ENCODE measurements at regions not wholly inside any gene's neighbourhood (a gene's known extent, or its start where the extent isn't known, plus 50 kb on each side); places are given as distances from the start of the nearest gene placed in this dataset.

DNA sequence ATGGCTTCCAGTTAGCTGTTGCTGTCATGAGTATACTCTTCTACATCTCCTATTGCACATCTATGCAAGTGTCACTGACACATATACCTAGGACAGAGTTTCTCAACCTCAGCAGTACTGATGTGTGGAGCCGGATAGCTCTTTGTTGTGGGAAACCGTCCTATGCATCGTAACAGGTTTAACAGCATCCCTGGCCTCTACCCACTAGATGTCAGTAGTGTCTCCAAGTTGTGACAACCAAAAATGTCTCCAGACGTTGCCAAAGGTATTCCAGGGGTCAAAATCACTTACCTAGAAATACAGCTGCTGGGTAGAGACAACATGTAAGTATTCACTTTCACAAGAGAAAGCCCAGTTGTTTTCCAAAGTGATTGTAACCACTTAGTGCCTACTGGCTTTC is 637.6 kb downstream of the RNF144B start:
- Histone ChIP-seq H3K9ac (ENCODE audit: low read length) (no peak overlapping the region), H3K4me3 (ENCODE audit: low read length) (no peak overlapping the region), H3K4me2 (ENCODE audit: low read depth, low read length, poor library complexity, severe bottlenecking) (no peak overlapping the region), H3K9me3 (ENCODE audit: low read length) (no peaks in the 10 kb centered on the region), H4K20me1 (ENCODE audit: insufficient read depth, low read depth, low read length) (no peaks in the 10 kb centered on the region), H3K36me3 (ENCODE audit: insufficient read depth, low read length) (no peaks in the 10 kb centered on the region), H2AFZ (ENCODE audit: low read length) (no peak overlapping the region), H3K9me2 (replicated peaks; ENCODE audit: insufficient read depth, low read length) (no peaks in the 10 kb centered on the region), H3K4me1 (ENCODE audit: low read length) (no peaks in the 10 kb centered on the region), H3K79me2 (ENCODE audit: low read length) (no peaks in the 10 kb centered on the region), H3K27ac (ENCODE audit: low read length) (no peak overlapping the region), H3K27me3 (ENCODE audit: low read length) (no peaks in the 10 kb centered on the region)
- DNase-seq, result peak; percentile 69

DNA sequence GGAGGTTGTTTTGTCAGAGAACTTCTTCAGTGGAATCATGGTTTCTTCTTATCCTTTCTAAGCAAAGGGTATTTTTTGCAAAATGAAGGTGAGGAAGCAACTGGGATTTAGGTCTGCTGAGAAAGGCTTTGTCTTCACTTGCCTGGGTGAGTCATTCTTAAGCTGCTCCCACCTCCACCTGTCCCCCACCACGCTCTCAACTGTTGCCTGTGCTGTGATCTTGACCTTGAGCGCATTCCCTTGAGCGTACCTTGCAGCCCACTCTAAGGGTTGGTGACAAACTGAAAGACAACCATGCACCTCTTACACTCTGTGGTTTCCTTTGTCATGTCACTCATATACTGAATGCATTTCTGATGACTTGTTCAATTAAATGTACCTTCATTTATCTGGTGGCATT is 641.1 kb downstream of the RNF144B start:
- Histone ChIP-seq H3K4me1 (ENCODE audit: low read length) (no peaks in the 10 kb centered on the region), H3K9ac (ENCODE audit: low read length) (no peak overlapping the region), H4K20me1 (ENCODE audit: insufficient read depth, low read depth, low read length) (no peaks in the 10 kb centered on the region), H3K4me3 (ENCODE audit: low read length) (no peak overlapping the region), H2AFZ (ENCODE audit: low read length) (no peak overlapping the region), H3K4me2 (ENCODE audit: low read depth, low read length, poor library complexity, severe bottlenecking) (no peak overlapping the region), H3K36me3 (ENCODE audit: insufficient read depth, low read length) (no peaks in the 10 kb centered on the region), H3K27me3 (ENCODE audit: low read length) (no peaks in the 10 kb centered on the region), H3K9me3 (ENCODE audit: low read length) (no peaks in the 10 kb centered on the region), H3K27ac (ENCODE audit: low read length) (no peak overlapping the region), H3K79me2 (ENCODE audit: low read length) (no peaks in the 10 kb centered on the region), H3K9me2 (replicated peaks; ENCODE audit: insufficient read depth, low read length) (no peaks in the 10 kb centered on the region)
- DNase-seq, result no peak

DNA sequence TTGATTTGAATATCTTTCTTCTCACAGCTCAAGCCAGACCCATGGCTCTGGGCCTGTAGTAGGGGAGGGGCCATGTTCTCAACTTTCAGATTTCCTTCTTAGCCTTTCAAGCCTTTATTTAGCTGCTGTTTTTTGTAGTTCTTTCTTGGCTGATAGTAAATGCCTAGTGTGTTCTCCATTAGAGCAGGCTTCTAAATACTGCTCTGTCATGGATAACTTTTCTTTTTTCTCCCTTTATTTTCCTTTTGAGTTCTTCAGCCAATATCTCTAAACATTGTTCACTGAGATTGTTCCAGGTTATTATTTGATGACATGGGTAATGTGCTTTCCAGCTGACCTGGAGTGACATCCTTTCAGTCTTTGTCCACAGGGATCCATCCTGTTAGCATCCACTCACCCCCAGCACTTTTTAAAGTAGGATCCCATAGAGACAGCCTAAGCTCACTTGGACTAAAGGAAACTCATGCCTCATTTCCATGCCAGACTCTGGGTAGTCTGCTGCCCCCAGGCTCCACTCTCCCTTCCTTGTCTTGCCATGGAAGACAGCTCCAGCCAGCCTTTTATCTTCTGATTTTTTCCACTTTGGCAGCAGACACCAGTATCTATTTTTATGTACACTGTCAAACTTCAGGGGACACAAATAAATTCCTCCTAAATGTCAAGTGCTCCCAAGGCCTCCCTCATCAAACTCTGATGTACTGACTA is 645.6 kb downstream of the RNF144B start:
- Histone ChIP-seq H3K4me2 (ENCODE audit: low read depth, low read length, poor library complexity, severe bottlenecking) (no peak overlapping the region), H3K4me3 (ENCODE audit: low read length) (no peak overlapping the region), H3K27me3 (ENCODE audit: low read length) (no peaks in the 10 kb centered on the region), H2AFZ (ENCODE audit: low read length) (no peak overlapping the region), H4K20me1 (ENCODE audit: insufficient read depth, low read depth, low read length) (no peaks in the 10 kb centered on the region), H3K27ac (ENCODE audit: low read length) (no peak overlapping the region), H3K9me3 (ENCODE audit: low read length) (no peaks in the 10 kb centered on the region), H3K36me3 (ENCODE audit: insufficient read depth, low read length) (no peaks in the 10 kb centered on the region), H3K4me1 (ENCODE audit: low read length) (no peaks in the 10 kb centered on the region), H3K9me2 (replicated peaks; ENCODE audit: insufficient read depth, low read length) (no peaks in the 10 kb centered on the region), H3K79me2 (ENCODE audit: low read length) (no peaks in the 10 kb centered on the region), H3K9ac (ENCODE audit: low read length) (no peak overlapping the region)
- no peak for DNase-seq

DNA sequence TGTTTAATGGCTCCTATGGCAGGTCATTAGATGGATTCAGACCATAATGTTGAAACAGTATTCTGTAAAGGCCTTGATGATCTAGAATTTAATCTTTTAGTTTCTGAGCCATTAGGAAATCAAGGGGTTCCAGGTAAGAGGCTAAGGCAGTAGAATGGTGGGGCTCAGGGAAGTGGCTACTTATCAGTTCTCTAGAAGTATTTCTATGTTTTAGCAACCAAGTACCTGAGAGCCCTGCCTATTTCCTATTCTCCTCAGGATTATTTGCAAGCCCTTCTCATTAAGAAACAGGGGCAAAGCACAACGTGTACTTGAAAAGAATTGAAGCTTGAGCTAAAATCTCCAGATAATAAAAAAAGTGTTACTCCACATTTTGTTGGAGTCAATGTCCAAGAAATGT is 646.5 kb downstream of the RNF144B start:
- no peaks in the 10 kb centered on the region for H3K79me2 ChIP-seq (ENCODE audit: low read length)
- H3K4me1 ChIP-seq (ENCODE audit: low read length), result no peaks in the 10 kb centered on the region
- H3K27ac ChIP-seq (ENCODE audit: low read length), result no peak overlapping the region
- H3K9me3 ChIP-seq (ENCODE audit: low read length), result no peaks in the 10 kb centered on the region
- no peak overlapping the region for H3K4me3 ChIP-seq (ENCODE audit: low read length)
- H3K4me2 ChIP-seq (ENCODE audit: low read depth, low read length, poor library complexity, severe bottlenecking), result no peak overlapping the region
- no peaks in the 10 kb centered on the region for H3K36me3 ChIP-seq (ENCODE audit: insufficient read depth, low read length)
- H2AFZ ChIP-seq (ENCODE audit: low read length), result no peak overlapping the region
- DNase-seq, result no peak
- H3K9me2 ChIP-seq (replicated peaks; ENCODE audit: insufficient read depth, low read length), result no peaks in the 10 kb centered on the region
- no peaks in the 10 kb centered on the region for H4K20me1 ChIP-seq (ENCODE audit: insufficient read depth, low read depth, low read length)
- H3K27me3 ChIP-seq (ENCODE audit: low read length), result no peaks in the 10 kb centered on the region
- no peak overlapping the region for H3K9ac ChIP-seq (ENCODE audit: low read length)

DNA sequence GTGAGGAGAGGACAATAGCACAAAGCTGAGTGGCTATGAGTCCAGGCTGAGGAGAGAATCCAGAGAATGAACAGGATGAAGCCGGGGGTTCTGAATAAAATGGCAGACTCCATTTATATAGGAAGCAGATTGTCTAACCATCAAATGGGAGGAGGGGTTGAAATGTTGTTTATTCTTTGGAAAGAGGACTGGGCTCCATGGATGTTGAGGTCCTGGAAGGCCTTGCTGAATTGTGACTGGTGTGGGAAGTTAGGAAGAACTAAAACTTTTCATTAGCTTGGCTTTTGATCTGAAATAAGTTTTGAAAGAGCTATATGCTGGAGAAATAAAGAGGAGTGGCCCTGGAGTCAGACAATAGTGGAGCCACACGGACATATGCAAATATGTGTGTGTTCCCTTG is 647.8 kb downstream of the RNF144B start:
- H3K9me3 ChIP-seq (ENCODE audit: low read length), result no peaks in the 10 kb centered on the region
- no peak overlapping the region for H3K9ac ChIP-seq (ENCODE audit: low read length)
- no peaks in the 10 kb centered on the region for H3K36me3 ChIP-seq (ENCODE audit: insufficient read depth, low read length)
- H3K27me3 ChIP-seq (ENCODE audit: low read length), result no peaks in the 10 kb centered on the region
- H4K20me1 ChIP-seq (ENCODE audit: insufficient read depth, low read depth, low read length), result no peaks in the 10 kb centered on the region
- no peak overlapping the region for H3K4me3 ChIP-seq (ENCODE audit: low read length)
- no peaks in the 10 kb centered on the region for H3K4me1 ChIP-seq (ENCODE audit: low read length)
- H3K9me2 ChIP-seq (replicated peaks; ENCODE audit: insufficient read depth, low read length), result no peaks in the 10 kb centered on the region
- H3K27ac ChIP-seq (ENCODE audit: low read length), result no peak overlapping the region
- H2AFZ ChIP-seq (ENCODE audit: low read length), result no peak overlapping the region
- DNase-seq, result no peak
- H3K4me2 ChIP-seq (ENCODE audit: low read depth, low read length, poor library complexity, severe bottlenecking), result no peak overlapping the region
- no peaks in the 10 kb centered on the region for H3K79me2 ChIP-seq (ENCODE audit: low read length)

DNA sequence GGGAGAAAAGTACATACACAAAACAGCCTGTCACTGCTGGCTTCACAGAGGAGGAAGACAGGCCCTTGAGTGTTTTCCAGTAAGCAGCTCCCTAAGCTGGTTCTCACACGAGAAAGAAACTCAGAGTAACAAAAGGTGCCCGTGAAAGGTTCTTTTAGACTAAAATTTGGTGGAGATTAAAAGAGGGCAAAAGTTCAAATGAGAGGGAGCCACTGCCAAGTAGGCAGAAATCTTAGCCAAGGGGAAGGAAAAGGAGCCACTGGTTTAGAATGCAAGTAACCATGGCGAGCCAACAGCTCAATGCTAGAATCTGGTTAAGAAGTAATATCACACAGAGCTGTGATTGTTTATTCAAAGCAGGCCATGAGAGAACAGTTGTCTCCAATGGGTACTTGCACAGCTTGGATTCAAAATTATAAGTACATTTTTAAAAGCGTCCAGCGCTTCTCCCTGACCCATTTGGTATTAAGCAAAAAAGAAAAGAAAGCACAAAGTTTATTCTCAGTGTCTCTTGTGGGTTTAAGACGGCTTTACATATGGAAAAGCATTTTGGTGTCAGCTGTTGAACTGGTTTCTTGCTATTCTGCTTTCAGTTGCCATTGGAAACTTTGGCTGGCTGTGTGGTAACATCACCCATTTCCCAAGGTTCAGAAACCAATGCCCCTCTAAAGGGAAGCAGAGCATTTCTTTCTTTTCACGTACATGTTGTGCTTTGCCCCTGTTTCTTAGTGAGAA is 648.5 kb downstream of the RNF144B start:
- Histone ChIP-seq H3K9me2 (replicated peaks; ENCODE audit: insufficient read depth, low read length) (no peaks in the 10 kb centered on the region), H3K79me2 (ENCODE audit: low read length) (no peaks in the 10 kb centered on the region), H3K27ac (ENCODE audit: low read length) (no peak overlapping the region), H3K9me3 (ENCODE audit: low read length) (no peaks in the 10 kb centered on the region), H3K27me3 (ENCODE audit: low read length) (no peaks in the 10 kb centered on the region), H4K20me1 (ENCODE audit: insufficient read depth, low read depth, low read length) (no peaks in the 10 kb centered on the region), H3K36me3 (ENCODE audit: insufficient read depth, low read length) (no peaks in the 10 kb centered on the region), H3K9ac (ENCODE audit: low read length) (no peak overlapping the region), H2AFZ (ENCODE audit: low read length) (no peak overlapping the region), H3K4me1 (ENCODE audit: low read length) (no peaks in the 10 kb centered on the region), H3K4me2 (ENCODE audit: low read depth, low read length, poor library complexity, severe bottlenecking) (no peak overlapping the region), H3K4me3 (ENCODE audit: low read length) (no peak overlapping the region)
- DNase-seq, result no peak

DNA sequence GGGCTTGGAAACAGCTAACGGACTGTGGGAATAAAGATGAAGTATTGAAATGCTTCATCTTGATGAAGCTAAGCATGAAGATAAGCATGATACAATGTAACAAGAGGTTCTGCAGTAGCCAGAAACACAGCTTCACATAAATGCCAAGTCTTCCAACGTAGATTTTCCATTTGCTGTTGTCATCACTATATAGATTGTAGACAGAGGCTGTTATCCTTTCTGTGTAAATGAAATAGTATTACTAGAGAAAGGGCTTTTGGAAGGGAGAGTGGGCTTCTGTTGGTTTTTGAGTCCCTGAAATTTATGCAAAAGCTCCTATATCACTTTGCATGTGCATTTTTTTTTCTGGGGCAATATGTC is 649.0 kb downstream of the RNF144B start:
- H3K9ac ChIP-seq (ENCODE audit: low read length), result no peak overlapping the region

DNA sequence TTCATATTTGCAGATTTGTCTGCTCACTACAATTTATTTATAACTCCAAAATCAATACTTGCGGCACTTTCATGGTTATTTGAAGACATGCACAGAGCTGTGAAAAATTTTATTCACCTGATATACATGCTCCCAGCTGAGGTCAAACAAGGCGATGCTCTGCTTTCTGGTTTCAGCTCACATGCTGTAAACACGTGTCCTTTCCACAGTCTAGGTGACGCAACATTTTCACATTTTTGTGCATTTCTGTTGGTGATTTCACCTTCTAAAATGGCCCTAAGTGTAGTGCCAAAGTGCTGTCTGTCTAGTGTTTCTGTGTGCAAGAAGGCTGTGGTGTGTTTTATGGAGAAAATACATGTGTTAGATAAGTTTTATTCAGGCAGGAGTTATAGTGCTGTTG is 650.5 kb downstream of the RNF144B start:
- Histone ChIP-seq H3K27ac (ENCODE audit: low read length) (no peak overlapping the region), H3K9ac (ENCODE audit: low read length) (no peak overlapping the region), H3K9me2 (replicated peaks; ENCODE audit: insufficient read depth, low read length) (no peaks in the 10 kb centered on the region), H3K4me1 (ENCODE audit: low read length) (no peaks in the 10 kb centered on the region), H3K4me2 (ENCODE audit: low read depth, low read length, poor library complexity, severe bottlenecking) (no peak overlapping the region), H4K20me1 (ENCODE audit: insufficient read depth, low read depth, low read length) (no peaks in the 10 kb centered on the region), H2AFZ (ENCODE audit: low read length) (no peak overlapping the region), H3K4me3 (ENCODE audit: low read length) (no peak overlapping the region), H3K79me2 (ENCODE audit: low read length) (no peaks in the 10 kb centered on the region), H3K27me3 (ENCODE audit: low read length) (no peaks in the 10 kb centered on the region), H3K36me3 (ENCODE audit: insufficient read depth, low read length) (no peaks in the 10 kb centered on the region), H3K9me3 (ENCODE audit: low read length) (no peaks in the 10 kb centered on the region)
- DNase-seq, result no peak

More for the DNA sequence above, 649.0 kb downstream of the RNF144B start:
- Histone ChIP-seq H3K9me3 (ENCODE audit: low read length) (no peaks in the 10 kb centered on the region), H3K27ac (ENCODE audit: low read length) (no peak overlapping the region), H3K4me1 (ENCODE audit: low read length) (no peaks in the 10 kb centered on the region), H3K4me3 (ENCODE audit: low read length) (no peak overlapping the region), H3K27me3 (ENCODE audit: low read length) (no peaks in the 10 kb centered on the region), H4K20me1 (ENCODE audit: insufficient read depth, low read depth, low read length) (no peaks in the 10 kb centered on the region), H3K79me2 (ENCODE audit: low read length) (no peaks in the 10 kb centered on the region), H3K4me2 (ENCODE audit: low read depth, low read length, poor library complexity, severe bottlenecking) (no peak overlapping the region), H3K36me3 (ENCODE audit: insufficient read depth, low read length) (no peaks in the 10 kb centered on the region), H3K9me2 (replicated peaks; ENCODE audit: insufficient read depth, low read length) (no peaks in the 10 kb centered on the region), H2AFZ (ENCODE audit: low read length) (no peak overlapping the region)
- DNase-seq, result no peak
